H1 (cell line): ENCODE measurements at regions not wholly inside any gene's neighbourhood (a gene's known extent, or its start where the extent isn't known, plus 50 kb on each side); places are given as distances from the start of the nearest gene placed in this dataset.

ENCODE experiments used
- BCL11A ChIP-seq, 2 experiments: IDR thresholded peaks; one replicate each; pipeline ENCODE4 v1.6.1; 2011; ENCODE audit warnings: low read depth in 2 of 2, low read length in 2 of 2, mild to moderate bottlenecking in 2 of 2
- CHD2 ChIP-seq: IDR thresholded peaks from 2 replicates; pipeline ENCODE4 v1.6.1; 2012; ENCODE audit warnings: low read length, improper control_type of control experiment
- CTCF ChIP-seq, 3 experiments: IDR thresholded peaks; 1 replicate in 2 of 3; 2 replicates in 1 of 3; pipeline versions ENCODE4 v1.5.1 to v1.6.1; 2011; ENCODE audit warnings: low read length in 3 of 3, mild to moderate bottlenecking in 3 of 3, inconsistent platforms in 2 of 3, low read depth in 1 of 3, moderate library complexity in 1 of 3; ENCODE audit not compliant: insufficient read depth in 1 of 3; ENCODE audit errors: control extremely low read depth in 1 of 3
- EGR1 ChIP-seq: IDR thresholded peaks from 2 replicates; pipeline ENCODE4 v1.6.1; 2011; ENCODE audit warnings: low read depth, low read length, borderline replicate concordance
- EZH2 ChIP-seq: fragments of 200-600 bp; sonication (generic); IDR thresholded peaks from 2 replicates; pipeline ENCODE4 v1.7.1; 2012; ENCODE audit warnings: low read depth, mild to moderate bottlenecking, moderate library complexity, low read length, inconsistent platforms; ENCODE audit not compliant: severe bottlenecking
- JUND ChIP-seq: IDR thresholded peaks from 2 replicates; pipeline ENCODE4 v1.6.1; 2011; ENCODE audit warnings: mild to moderate bottlenecking, improper control_type of control experiment, low read length
- POLR2A ChIP-seq, 2 experiments: IDR thresholded peaks; 1 replicate in 1 of 2; 2 replicates in 1 of 2; pipeline ENCODE4 v1.6.1; 2011; ENCODE audit warnings: low read depth in 2 of 2, low read length in 2 of 2, mild to moderate bottlenecking in 2 of 2; ENCODE audit errors: control extremely low read depth in 1 of 2
- POLR2AphosphoS5 ChIP-seq: IDR thresholded peaks from 2 replicates; pipeline ENCODE4 v1.6.1; 2011; ENCODE audit warnings: low read depth, low read length
- RFX5 ChIP-seq: IDR thresholded peaks from 2 replicates; pipeline ENCODE4 v1.6.1; 2011; ENCODE audit warnings: low read depth, low read length, improper control_type of control experiment, borderline replicate concordance
- USF2 ChIP-seq: IDR thresholded peaks from 2 replicates; pipeline ENCODE4 v1.6.1; 2011; ENCODE audit warnings: low read length, improper control_type of control experiment

GRCh38 chr7:106604303-106604924, 56.5 kb downstream of the CCDC71L start:
- TF ChIP-seq USF2: no peak
- TF ChIP-seq CTCF (IDR thresholded peaks at IDR 0.05; ENCODE audit: control extremely low read depth in 1 of 3, insufficient read depth in 1 of 3, low read depth in 1 of 3, low read length in 3 of 3): no peak
- no peak for TF ChIP-seq POLR2A (IDR thresholded peaks at IDR 0.05; ENCODE audit: control extremely low read depth in 1 of 2, low read depth in 2 of 2, low read length in 2 of 2)
- TF ChIP-seq EZH2: no peak
- no peak for TF ChIP-seq JUND
- no peak for TF ChIP-seq CHD2
- no peak for TF ChIP-seq EGR1
- no peak for TF ChIP-seq POLR2AphosphoS5
- TF ChIP-seq BCL11A (IDR thresholded peaks at IDR 0.05; ENCODE audit: low read depth in 2 of 2, low read length in 2 of 2): no peak
- no peak for TF ChIP-seq RFX5
